HCT116 (cell line): ENCODE measurements at regions not wholly inside any gene's neighbourhood (a gene's known extent, or its start where the extent isn't known, plus 50 kb on each side); places are given as distances from the start of the nearest gene placed in this dataset.

Experiments used
- CEBPB ChIP-seq: IDR thresholded peaks from 2 replicates; pipeline ENCODE4 v1.6.1; 2012; ENCODE audit warnings: low read depth
- EZH2 ChIP-seq: fragments of 200-600 bp; sonication (generic); IDR thresholded peaks from 2 replicates; pipeline ENCODE4 v1.6.1; 2017; ENCODE audit warnings: antibody characterized with exemption, mixed run types
- EZH2phosphoT487 ChIP-seq: fragments of 200-600 bp; IDR thresholded peaks from 2 replicates; pipeline ENCODE4 v1.6.1; 2018; ENCODE audit warnings: antibody characterized with exemption, borderline replicate concordance
- POLR2A ChIP-seq: IDR thresholded peaks from 2 replicates; pipeline ENCODE4 v1.7.0; 2011; ENCODE audit warnings: borderline replicate concordance; ENCODE audit not compliant: insufficient read depth, insufficient read length; ENCODE audit errors: extremely low read depth
- POLR2AphosphoS5 ChIP-seq: IDR thresholded peaks from 2 replicates; pipeline ENCODE4 v1.6.1; 2011; ENCODE audit warnings: mild to moderate bottlenecking, low read depth, low read length, moderate library complexity
- SRF ChIP-seq: IDR thresholded peaks from 2 replicates; pipeline ENCODE4 v1.6.1; 2012; ENCODE audit warnings: low read depth
- YY1 ChIP-seq: IDR thresholded peaks from 2 replicates; pipeline ENCODE4 v1.6.1; 2011; ENCODE audit warnings: low read length, low read depth, moderate library complexity, mild to moderate bottlenecking; ENCODE audit not compliant: insufficient replicate concordance; ENCODE audit errors: extremely low read depth
- ZNF274 ChIP-seq: fragments of 200-500 bp; sonication (Bioruptor generic); IDR thresholded peaks from 2 replicates; pipeline ENCODE4 v1.6.1; 2014; ENCODE audit warnings: mild to moderate bottlenecking, low read depth, low read length, inconsistent platforms
- TF ChIP-seq, protein P1 (sequence below), 3 experiments: fragments of 200-600 bp in 1 of 3; sonication (generic) in 1 of 3; IDR thresholded peaks in 2 of 3; conservative IDR thresholded peaks in 1 of 3; 2 replicates each; pipeline ENCODE4 v1.5.1; 2012 to 2017; ENCODE audit warnings: low read depth in 2 of 3, low read length in 2 of 3, antibody characterized with exemption in 1 of 3, borderline replicate concordance in 1 of 3, control low read depth in 1 of 3, mild to moderate bottlenecking in 1 of 3, mixed read lengths in 1 of 3, mixed run types in 1 of 3, moderate library complexity in 1 of 3; ENCODE audit not compliant: insufficient read depth in 1 of 3
- TF ChIP-seq, protein P2 (sequence below): IDR thresholded peaks from 2 replicates; pipeline ENCODE4 v1.6.1; 2012; ENCODE audit warnings: low read depth

DNA sequence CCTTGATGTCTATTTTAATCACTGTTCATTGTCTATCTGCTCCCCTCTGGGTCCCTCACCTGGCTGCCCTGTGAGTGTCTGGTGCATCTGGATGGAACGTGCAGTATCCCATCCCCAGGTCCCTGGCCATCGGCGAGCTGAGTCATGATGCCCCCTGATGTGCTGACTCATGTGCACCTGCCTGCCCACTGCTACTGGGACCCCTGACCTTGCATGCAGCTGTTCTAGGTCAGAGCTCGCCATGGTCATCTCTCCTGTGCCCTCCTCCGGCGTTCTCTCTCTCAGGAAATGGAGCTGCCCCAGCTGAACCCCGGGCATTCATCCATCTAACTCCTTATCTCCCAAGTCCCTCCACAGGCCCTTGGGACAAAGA lies 516.2 kb upstream of the HS6ST1 start:
- TF ChIP-seq, protein P1, sequence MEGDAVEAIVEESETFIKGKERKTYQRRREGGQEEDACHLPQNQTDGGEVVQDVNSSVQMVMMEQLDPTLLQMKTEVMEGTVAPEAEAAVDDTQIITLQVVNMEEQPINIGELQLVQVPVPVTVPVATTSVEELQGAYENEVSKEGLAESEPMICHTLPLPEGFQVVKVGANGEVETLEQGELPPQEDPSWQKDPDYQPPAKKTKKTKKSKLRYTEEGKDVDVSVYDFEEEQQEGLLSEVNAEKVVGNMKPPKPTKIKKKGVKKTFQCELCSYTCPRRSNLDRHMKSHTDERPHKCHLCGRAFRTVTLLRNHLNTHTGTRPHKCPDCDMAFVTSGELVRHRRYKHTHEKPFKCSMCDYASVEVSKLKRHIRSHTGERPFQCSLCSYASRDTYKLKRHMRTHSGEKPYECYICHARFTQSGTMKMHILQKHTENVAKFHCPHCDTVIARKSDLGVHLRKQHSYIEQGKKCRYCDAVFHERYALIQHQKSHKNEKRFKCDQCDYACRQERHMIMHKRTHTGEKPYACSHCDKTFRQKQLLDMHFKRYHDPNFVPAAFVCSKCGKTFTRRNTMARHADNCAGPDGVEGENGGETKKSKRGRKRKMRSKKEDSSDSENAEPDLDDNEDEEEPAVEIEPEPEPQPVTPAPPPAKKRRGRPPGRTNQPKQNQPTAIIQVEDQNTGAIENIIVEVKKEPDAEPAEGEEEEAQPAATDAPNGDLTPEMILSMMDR (IDR thresholded peaks at IDR 0.05 in 2 of 3, conservative IDR thresholded peaks at IDR 0.05 in 1 of 3; ENCODE audit: borderline replicate concordance in 1 of 3, insufficient read depth in 1 of 3, low read depth in 2 of 3, low read length in 2 of 3) = no peak
- TF ChIP-seq POLR2A (no peak), EZH2phosphoT487 (no peak), CEBPB (no peak), ZNF274 (no peak), POLR2AphosphoS5 (no peak), YY1 (no peak), SRF (no peak), EZH2 (no peak)
- TF ChIP-seq, protein P2, sequence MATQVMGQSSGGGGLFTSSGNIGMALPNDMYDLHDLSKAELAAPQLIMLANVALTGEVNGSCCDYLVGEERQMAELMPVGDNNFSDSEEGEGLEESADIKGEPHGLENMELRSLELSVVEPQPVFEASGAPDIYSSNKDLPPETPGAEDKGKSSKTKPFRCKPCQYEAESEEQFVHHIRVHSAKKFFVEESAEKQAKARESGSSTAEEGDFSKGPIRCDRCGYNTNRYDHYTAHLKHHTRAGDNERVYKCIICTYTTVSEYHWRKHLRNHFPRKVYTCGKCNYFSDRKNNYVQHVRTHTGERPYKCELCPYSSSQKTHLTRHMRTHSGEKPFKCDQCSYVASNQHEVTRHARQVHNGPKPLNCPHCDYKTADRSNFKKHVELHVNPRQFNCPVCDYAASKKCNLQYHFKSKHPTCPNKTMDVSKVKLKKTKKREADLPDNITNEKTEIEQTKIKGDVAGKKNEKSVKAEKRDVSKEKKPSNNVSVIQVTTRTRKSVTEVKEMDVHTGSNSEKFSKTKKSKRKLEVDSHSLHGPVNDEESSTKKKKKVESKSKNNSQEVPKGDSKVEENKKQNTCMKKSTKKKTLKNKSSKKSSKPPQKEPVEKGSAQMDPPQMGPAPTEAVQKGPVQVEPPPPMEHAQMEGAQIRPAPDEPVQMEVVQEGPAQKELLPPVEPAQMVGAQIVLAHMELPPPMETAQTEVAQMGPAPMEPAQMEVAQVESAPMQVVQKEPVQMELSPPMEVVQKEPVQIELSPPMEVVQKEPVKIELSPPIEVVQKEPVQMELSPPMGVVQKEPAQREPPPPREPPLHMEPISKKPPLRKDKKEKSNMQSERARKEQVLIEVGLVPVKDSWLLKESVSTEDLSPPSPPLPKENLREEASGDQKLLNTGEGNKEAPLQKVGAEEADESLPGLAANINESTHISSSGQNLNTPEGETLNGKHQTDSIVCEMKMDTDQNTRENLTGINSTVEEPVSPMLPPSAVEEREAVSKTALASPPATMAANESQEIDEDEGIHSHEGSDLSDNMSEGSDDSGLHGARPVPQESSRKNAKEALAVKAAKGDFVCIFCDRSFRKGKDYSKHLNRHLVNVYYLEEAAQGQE = no peak
